GM18520 (cell line): ENCODE measurements at regions not wholly inside any gene's neighbourhood (a gene's known extent, or its start where the extent isn't known, plus 50 kb on each side); places are given as distances from the start of the nearest gene placed in this dataset.
"Not testable (repeated sequence)": the region's sequence is repeated elsewhere in the genome, so short reads cannot be mapped to it uniquely, and the experiment has no call there.

Source experiments
- ATAC-seq: cut with Tn5 transposase; IDR thresholded peaks from one replicate; pipeline ENCODE4 v1.9.1; 2021; ENCODE audit not compliant: unreplicated experiment

GRCh38 chr3:36182024-36182423, 198.3 kb upstream of the STAC start:
- no peak for ATAC-seq

- not testable (repeated sequence) for ATAC-seq
Observed at GRCh38 chr3:36187197-36187596, 193.1 kb upstream of the STAC start.

GRCh38 chr3:36192901-36193300, 187.4 kb upstream of the STAC start:
- no peak for ATAC-seq

- ATAC-seq: no peak
Observed at GRCh38 chr3:36193448-36193847, 186.9 kb upstream of the STAC start.

- ATAC-seq: no peak
Observed at GRCh38 chr3:36196058-36196457, 184.2 kb upstream of the STAC start.

- ATAC-seq: no peak
Observed at GRCh38 chr3:36197151-36197550, 183.2 kb upstream of the STAC start.

GRCh38 chr3:36201546-36201945, 178.8 kb upstream of the STAC start:
- no peak for ATAC-seq

GRCh38 chr3:36206956-36207580, 173.2 kb upstream of the STAC start:
- ATAC-seq: no peak

- no peak for ATAC-seq
Observed at GRCh38 chr3:36210840-36211651, 169.3 kb upstream of the STAC start.

- ATAC-seq: no peak
Observed at GRCh38 chr3:36211652-36211999, 168.7 kb upstream of the STAC start.

GRCh38 chr3:36212251-36212650, 168.1 kb upstream of the STAC start:
- no peak for ATAC-seq

GRCh38 chr3:36214460-36214859, 165.8 kb upstream of the STAC start:
- ATAC-seq: no peak

- ATAC-seq: no peak
Observed at GRCh38 chr3:36215241-36215640, 165.1 kb upstream of the STAC start.

GRCh38 chr3:36219398-36219797, 160.9 kb upstream of the STAC start:
- ATAC-seq: no peak

- no peak for ATAC-seq
Observed at GRCh38 chr3:36220173-36220572, 160.1 kb upstream of the STAC start.

- ATAC-seq: no peak
Observed at GRCh38 chr3:36221975-36222374, 158.3 kb upstream of the STAC start.

GRCh38 chr3:36227980-36228379, 152.3 kb upstream of the STAC start:
- ATAC-seq: no peak

- no peak for ATAC-seq
Observed at GRCh38 chr3:36229496-36229895, 150.8 kb upstream of the STAC start.

- no peak for ATAC-seq
Observed at GRCh38 chr3:36232797-36233489, 147.4 kb upstream of the STAC start.

GRCh38 chr3:36244728-36245127, 135.6 kb upstream of the STAC start:
- no peak for ATAC-seq

GRCh38 chr3:36248374-36248773, 131.9 kb upstream of the STAC start:
- no peak for ATAC-seq

GRCh38 chr3:36250191-36250590, 130.1 kb upstream of the STAC start:
- ATAC-seq: no peak
